Urinary bladder (tissue), 3 donors: ENCODE measurements at regions not wholly inside any gene's neighbourhood (a gene's known extent, or its start where the extent isn't known, plus 50 kb on each side); places are given as distances from the start of the nearest gene placed in this dataset.

ENCODE experiments used
- DNase-seq: peaks from one replicate; pipeline ENCODE4 v3.0.0-alpha.2; 2015; ENCODE audit errors: extremely low spot score
- H3K27ac ChIP-seq: one replicate; pipeline ENCODE4 v1.5.1; 2013; ENCODE audit warnings: low read depth, mild to moderate bottlenecking, moderate library complexity
- H3K36me3 ChIP-seq: one replicate; pipeline ENCODE4 v1.6.1; 2013; ENCODE audit warnings: mild to moderate bottlenecking, moderate library complexity; ENCODE audit not compliant: insufficient read depth
- H3K4me1 ChIP-seq: one replicate; pipeline ENCODE4 v1.6.1; 2013; ENCODE audit warnings: mild to moderate bottlenecking, moderate library complexity; ENCODE audit not compliant: insufficient read depth
- H3K4me3 ChIP-seq: one replicate; pipeline ENCODE4 v1.5.1; 2013; ENCODE audit warnings: low read depth, low read length
- WGBS: extraction: QIAGEN DNeasy Blood & Tissue Kit; methylation state at CpG from one replicate; pipeline ENCODE4 v1.1.7; 2013; 5-methylcytosine and 5-hydroxymethylcytosine counted together
- donor health status: healthy with polysubstance abuse.
- donor health status: healthy.

- Histone ChIP-seq H3K4me1 (no peaks in the 10 kb centered on the region), H3K4me3 (no peak overlapping the region), H3K27ac (no peak overlapping the region), H3K36me3 (no peaks in the 10 kb centered on the region)
- WGBS, result 22% methylated on average over 1 of the region's 1 CpG
- no peak for DNase-seq
These were observed 1624.1 kb upstream of the PRR20A start for GRCh38 chr13:55516610-55517009.

GRCh38 chr13:55517312-55517711 lies 1623.4 kb upstream of the PRR20A start:
- Histone ChIP-seq H3K4me3 (no peak overlapping the region), H3K36me3 (no peaks in the 10 kb centered on the region), H3K27ac (no peak overlapping the region), H3K4me1 (no peaks in the 10 kb centered on the region)
- 82% methylated on average over 1 of the region's 1 CpG for WGBS
- DNase-seq, result no peak

- H3K36me3 ChIP-seq, result no peaks in the 10 kb centered on the region
- H3K27ac ChIP-seq, result no peak overlapping the region
- no peak overlapping the region for H3K4me3 ChIP-seq
- no peak for DNase-seq
- WGBS, result 75% methylated on average over 1 of the region's 1 CpG
- no peaks in the 10 kb centered on the region for H3K4me1 ChIP-seq
These were observed 1612.3 kb upstream of the PRR20A start for GRCh38 chr13:55528434-55528833.

- 97% methylated on average over 1 of the region's 1 CpG for WGBS
- Histone ChIP-seq H3K27ac (no peak overlapping the region), H3K36me3 (no peaks in the 10 kb centered on the region), H3K4me3 (no peak overlapping the region), H3K4me1 (no peaks in the 10 kb centered on the region)
- DNase-seq, result no peak
These were observed 1606.4 kb upstream of the PRR20A start for GRCh38 chr13:55534306-55534705.

- Histone ChIP-seq H3K4me1 (no peaks in the 10 kb centered on the region), H3K27ac (no peak overlapping the region), H3K4me3 (no peak overlapping the region), H3K36me3 (no peaks in the 10 kb centered on the region)
- 91% methylated on average over 2 of the region's 2 CpGs for WGBS
- DNase-seq, result no peak
These were observed 1602.3 kb upstream of the PRR20A start for GRCh38 chr13:55538424-55538823.

GRCh38 chr13:55543053-55543452 lies 1597.7 kb upstream of the PRR20A start:
- no peak overlapping the region for H3K4me3 ChIP-seq
- no peak for DNase-seq
- H3K27ac ChIP-seq, result no peak overlapping the region
- H3K4me1 ChIP-seq, result no peaks in the 10 kb centered on the region
- no peaks in the 10 kb centered on the region for H3K36me3 ChIP-seq

- H3K36me3 ChIP-seq, result no peaks in the 10 kb centered on the region
- H3K27ac ChIP-seq, result no peak overlapping the region
- no peak for DNase-seq
- H3K4me3 ChIP-seq, result no peak overlapping the region
- no peaks in the 10 kb centered on the region for H3K4me1 ChIP-seq
These were observed 1590.1 kb upstream of the PRR20A start for GRCh38 chr13:55550624-55551023.

- Histone ChIP-seq H3K27ac (no peak overlapping the region), H3K4me1 (no peaks in the 10 kb centered on the region), H3K4me3 (no peak overlapping the region), H3K36me3 (no peaks in the 10 kb centered on the region)
- no peak for DNase-seq
- 92% methylated on average over 1 of the region's 1 CpG for WGBS
These were observed 1587.0 kb upstream of the PRR20A start for GRCh38 chr13:55553701-55554100.

- no peaks in the 10 kb centered on the region for H3K4me1 ChIP-seq
- H3K4me3 ChIP-seq, result no peak overlapping the region
- no peaks in the 10 kb centered on the region for H3K36me3 ChIP-seq
- WGBS, result 89% methylated on average over 1 of the region's 1 CpG
- H3K27ac ChIP-seq, result no peak overlapping the region
- DNase-seq, result no peak
These were observed 1586.0 kb upstream of the PRR20A start for GRCh38 chr13:55554741-55555140.

GRCh38 chr13:55560331-55560730 lies 1580.4 kb upstream of the PRR20A start:
- Histone ChIP-seq H3K27ac (no peak overlapping the region), H3K4me3 (no peak overlapping the region), H3K4me1 (no peaks in the 10 kb centered on the region), H3K36me3 (no peaks in the 10 kb centered on the region)
- no peak for DNase-seq

GRCh38 chr13:55563267-55563666 lies 1577.5 kb upstream of the PRR20A start:
- DNase-seq, result no peak
- no peak overlapping the region for H3K27ac ChIP-seq
- H3K36me3 ChIP-seq, result no peaks in the 10 kb centered on the region
- H3K4me1 ChIP-seq, result no peaks in the 10 kb centered on the region
- WGBS, result 56% methylated on average over 2 of the region's 2 CpGs
- no peak overlapping the region for H3K4me3 ChIP-seq

- H3K4me3 ChIP-seq, result no peak overlapping the region
- DNase-seq, result no peak
- no peaks in the 10 kb centered on the region for H3K36me3 ChIP-seq
- H3K4me1 ChIP-seq, result no peaks in the 10 kb centered on the region
- WGBS, result 94% methylated on average over 2 of the region's 2 CpGs
- H3K27ac ChIP-seq, result no peak overlapping the region
These were observed 1574.4 kb upstream of the PRR20A start for GRCh38 chr13:55566334-55566733.

- Histone ChIP-seq H3K36me3 (no peaks in the 10 kb centered on the region), H3K4me1 (no peaks in the 10 kb centered on the region), H3K4me3 (no peak overlapping the region), H3K27ac (no peak overlapping the region)
- 78% methylated on average over 3 of the region's 3 CpGs for WGBS
- DNase-seq, result no peak
These were observed 1573.9 kb upstream of the PRR20A start for GRCh38 chr13:55566779-55567178.

- Histone ChIP-seq H3K4me3 (no peak overlapping the region), H3K27ac (no peak overlapping the region), H3K4me1 (no peaks in the 10 kb centered on the region), H3K36me3 (no peaks in the 10 kb centered on the region)
- no peak for DNase-seq
- 70% methylated on average over 5 of the region's 5 CpGs for WGBS
These were observed 1572.7 kb upstream of the PRR20A start for GRCh38 chr13:55567721-55568625.

- Histone ChIP-seq H3K36me3 (no peaks in the 10 kb centered on the region), H3K4me3 (no peak overlapping the region), H3K27ac (no peak overlapping the region), H3K4me1 (no peaks in the 10 kb centered on the region)
- no peak for DNase-seq
These were observed 1571.6 kb upstream of the PRR20A start for GRCh38 chr13:55569082-55569481.
